T47D (cell line): ENCODE measurements at regions not wholly inside any gene's neighbourhood (a gene's known extent, or its start where the extent isn't known, plus 50 kb on each side); places are given as distances from the start of the nearest gene placed in this dataset.
"Not testable (repeated sequence)": the region's sequence is repeated elsewhere in the genome, so short reads cannot be mapped to it uniquely, and the experiment has no call there.

Experiments used
- DNase-seq, 2 experiments: peaks; one replicate each; pipeline versions ENCODE4 v3.0.0 to v3.0.0-alpha.2; 2011 to 2012; ENCODE audit warnings: low read depth in 1 of 2, low spot score in 1 of 2
- JUND ChIP-seq: IDR thresholded peaks from 2 replicates; pipeline ENCODE4 v1.6.1; 2012; ENCODE audit warnings: low read depth
- in situ Hi-C: cut with HindIII; loops from 2 replicates; pipeline ENCODE4 v1.10.0; 2016; ENCODE audit warnings: low sequenced_read_pairs, low pct_unique_long_range_greater_than_20kb

- no peak for TF ChIP-seq JUND
- no peak for DNase-seq
- in situ Hi-C loops = no loop called here
Measured at GRCh38 chr16:9348912-9349311, 257.5 kb downstream of the HAPSTR1 start.

- in situ Hi-C loops, DNase-seq: not testable (repeated sequence)
Measured at GRCh38 chr16:9349373-9349960, 258.0 kb downstream of the HAPSTR1 start.

GRCh38 chr16:9350119-9350799, 258.8 kb downstream of the HAPSTR1 start:
- DNase-seq, in situ Hi-C loops: not testable (repeated sequence)

- DNase-seq = no peak
- TF ChIP-seq JUND = no peak
- in situ Hi-C loops = no loop called here
Measured at GRCh38 chr16:9351440-9351839, 260.0 kb downstream of the HAPSTR1 start.

GRCh38 chr16:9351841-9352434, 260.5 kb downstream of the HAPSTR1 start:
- DNase-seq = no peak
- in situ Hi-C loops = no loop called here
- no peak for TF ChIP-seq JUND

- no peak for TF ChIP-seq JUND
- no peak for DNase-seq
- in situ Hi-C loops = no loop called here
Measured at GRCh38 chr16:9357829-9358228, 266.4 kb downstream of the HAPSTR1 start.

- DNase-seq = no peak
- in situ Hi-C loops = no loop called here
- no peak for TF ChIP-seq JUND
Measured at GRCh38 chr16:9360075-9360474, 268.6 kb downstream of the HAPSTR1 start.

GRCh38 chr16:9362050-9362449, 270.6 kb downstream of the HAPSTR1 start:
- DNase-seq = no peak
- TF ChIP-seq JUND = no peak
- in situ Hi-C loops = no loop called here

GRCh38 chr16:9362604-9363003, 271.2 kb downstream of the HAPSTR1 start:
- TF ChIP-seq JUND = no peak
- in situ Hi-C loops = no loop called here
- DNase-seq = no peak

GRCh38 chr16:9363520-9363919, 272.1 kb downstream of the HAPSTR1 start:
- no peak for TF ChIP-seq JUND
- in situ Hi-C loops = no loop called here
- no peak for DNase-seq

GRCh38 chr16:9364721-9365369, 273.4 kb downstream of the HAPSTR1 start:
- no peak for TF ChIP-seq JUND
- no peak for DNase-seq
- in situ Hi-C loops = no loop called here

GRCh38 chr16:9365370-9365728, 273.9 kb downstream of the HAPSTR1 start:
- in situ Hi-C loops = no loop called here
- peak in 1 of 2 experiments; percentile 68 for DNase-seq
- no peak for TF ChIP-seq JUND
